ENCODE measurements at regions not wholly inside any gene's neighbourhood (a gene's known extent, or its start where the extent isn't known, plus 50 kb on each side); places are given as distances from the start of the nearest gene placed in this dataset.

DNA sequence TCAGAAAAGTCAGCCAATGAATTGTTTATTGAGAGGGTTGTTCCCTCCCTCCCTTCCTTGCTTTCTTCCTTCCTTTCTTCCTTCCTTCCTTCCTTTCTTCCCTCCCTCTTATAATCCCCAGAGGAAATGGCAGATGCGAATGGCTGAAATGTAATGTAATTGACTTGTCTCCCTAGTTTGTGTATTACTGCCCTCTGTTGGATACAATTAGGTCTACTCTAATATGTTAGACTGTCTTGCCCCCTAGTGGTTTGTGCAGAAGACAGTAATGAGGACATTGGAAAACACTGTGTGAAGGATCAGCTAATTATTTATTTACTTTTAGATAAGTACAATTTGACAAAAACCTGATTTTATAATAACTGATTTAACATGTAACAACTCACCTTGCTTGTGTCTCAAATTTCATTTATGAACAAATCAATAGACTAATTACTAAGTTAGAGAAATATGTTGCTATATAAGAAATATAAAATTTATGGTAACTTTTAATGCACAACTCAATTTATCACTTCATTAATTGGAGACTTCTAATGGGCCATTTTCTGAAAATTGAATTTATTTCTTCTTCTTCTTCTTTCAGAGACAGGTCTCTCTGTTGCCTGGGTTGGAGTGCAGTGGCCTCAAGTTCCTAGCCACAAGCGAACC lies 229.8 kb upstream of the LRIG3 start:
- no peak overlapping the region for H3K4me3 ChIP-seq
- H3K4me2 ChIP-seq, result no peak overlapping the region
- ChIA-PET POLR2A (ENCODE audit: unreplicated experiment) (no interaction called here), CTCF (no interaction called here)
- H3K27ac ChIP-seq, result no peak overlapping the region
- no peaks in the 10 kb centered on the region for H4K20me1 ChIP-seq (ENCODE audit: insufficient read depth)
- no peak overlapping the region; the same call in 1 of the 2 replicates for H2AFZ ChIP-seq
- no peaks in the 10 kb centered on the region for H3F3A ChIP-seq (ENCODE audit: insufficient read depth, low read depth)
- no TSS peak for BruUV-seq (replicated peaks)
- intact Hi-C loops (cut with micrococcal nuclease; ENCODE audit: unreplicated experiment), result loop anchor here (1.0 to 5.0 kb wide), 5 partner anchors 37 to 1167 kb away; no protein-coding TSS in a partner anchor
- no peaks in the 10 kb centered on the region for H3K4me1 ChIP-seq (replicated peaks; ENCODE audit: insufficient read depth)
- H3K36me3 ChIP-seq (ENCODE audit: low read depth), result no peaks in the 10 kb centered on the region
- peak; percentile 6 to 71 for DNase-seq
- no peaks in the 10 kb centered on the region for H3K79me2 ChIP-seq (ENCODE audit: low read depth)
- H3K27me3 ChIP-seq (ENCODE audit: insufficient read depth, low read depth), result no peaks in the 10 kb centered on the region
- H3K9me2 ChIP-seq (ENCODE audit: insufficient read depth), result no peaks in the 10 kb centered on the region
- TF ChIP-seq, protein P1, sequence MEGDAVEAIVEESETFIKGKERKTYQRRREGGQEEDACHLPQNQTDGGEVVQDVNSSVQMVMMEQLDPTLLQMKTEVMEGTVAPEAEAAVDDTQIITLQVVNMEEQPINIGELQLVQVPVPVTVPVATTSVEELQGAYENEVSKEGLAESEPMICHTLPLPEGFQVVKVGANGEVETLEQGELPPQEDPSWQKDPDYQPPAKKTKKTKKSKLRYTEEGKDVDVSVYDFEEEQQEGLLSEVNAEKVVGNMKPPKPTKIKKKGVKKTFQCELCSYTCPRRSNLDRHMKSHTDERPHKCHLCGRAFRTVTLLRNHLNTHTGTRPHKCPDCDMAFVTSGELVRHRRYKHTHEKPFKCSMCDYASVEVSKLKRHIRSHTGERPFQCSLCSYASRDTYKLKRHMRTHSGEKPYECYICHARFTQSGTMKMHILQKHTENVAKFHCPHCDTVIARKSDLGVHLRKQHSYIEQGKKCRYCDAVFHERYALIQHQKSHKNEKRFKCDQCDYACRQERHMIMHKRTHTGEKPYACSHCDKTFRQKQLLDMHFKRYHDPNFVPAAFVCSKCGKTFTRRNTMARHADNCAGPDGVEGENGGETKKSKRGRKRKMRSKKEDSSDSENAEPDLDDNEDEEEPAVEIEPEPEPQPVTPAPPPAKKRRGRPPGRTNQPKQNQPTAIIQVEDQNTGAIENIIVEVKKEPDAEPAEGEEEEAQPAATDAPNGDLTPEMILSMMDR (conservative IDR thresholded peaks at IDR 0.05), result peak; percentile 93
- TF ChIP-seq EZH2 (IDR thresholded peaks at IDR 0.05; ENCODE audit: low read depth), result no peak
- no peaks in the 10 kb centered on the region for H3K9me3 ChIP-seq (ENCODE audit: insufficient read depth, low read depth)

- Histone ChIP-seq H3K79me2 (ENCODE audit: low read depth) (no peaks in the 10 kb centered on the region), H3K27ac (no peak overlapping the region), H3K4me1 (replicated peaks; ENCODE audit: insufficient read depth) (no peaks in the 10 kb centered on the region), H3K27me3 (ENCODE audit: insufficient read depth, low read depth) (no peaks in the 10 kb centered on the region), H3K9me2 (ENCODE audit: insufficient read depth) (no peaks in the 10 kb centered on the region; the same call in 1 of the 2 replicates), H4K20me1 (ENCODE audit: insufficient read depth) (no peaks in the 10 kb centered on the region), H3K4me2 (no peak overlapping the region), H3K4me3 (no peak overlapping the region), H2AFZ (no peak overlapping the region), H3F3A (ENCODE audit: insufficient read depth, low read depth) (no peaks in the 10 kb centered on the region), H3K9me3 (ENCODE audit: insufficient read depth, low read depth) (no peaks in the 10 kb centered on the region), H3K36me3 (ENCODE audit: low read depth) (no peaks in the 10 kb centered on the region)
- POLR2A ChIA-PET (ENCODE audit: unreplicated experiment), result no interaction called here
- intact Hi-C loops (cut with micrococcal nuclease; ENCODE audit: unreplicated experiment), result no loop called here
- TF ChIP-seq, protein P1 (conservative IDR thresholded peaks at IDR 0.05), result no peak
- TF ChIP-seq EZH2 (IDR thresholded peaks at IDR 0.05; ENCODE audit: low read depth), result no peak
- CTCF ChIA-PET, result no interaction called here
- no peak for DNase-seq
- no TSS peak for BruUV-seq (replicated peaks)
Observed at GRCh38 chr12:59147791-59148190, 227.5 kb upstream of the LRIG3 start.

- H2AFZ ChIP-seq, result no peak overlapping the region
- H3K27me3 ChIP-seq (ENCODE audit: insufficient read depth, low read depth), result no peaks in the 10 kb centered on the region
- H3K9me3 ChIP-seq (ENCODE audit: insufficient read depth, low read depth), result no peaks in the 10 kb centered on the region
- no TSS peak for BruUV-seq (replicated peaks)
- no peaks in the 10 kb centered on the region for H3F3A ChIP-seq (ENCODE audit: insufficient read depth, low read depth)
- no peaks in the 10 kb centered on the region for H3K4me1 ChIP-seq (replicated peaks; ENCODE audit: insufficient read depth)
- TF ChIP-seq, protein P1 (conservative IDR thresholded peaks at IDR 0.05), result no peak
- TF ChIP-seq EZH2 (IDR thresholded peaks at IDR 0.05; ENCODE audit: low read depth), result no peak
- H3K27ac ChIP-seq, result no peak overlapping the region
- no peak overlapping the region for H3K4me3 ChIP-seq
- H4K20me1 ChIP-seq (ENCODE audit: insufficient read depth), result no peaks in the 10 kb centered on the region
- ChIA-PET CTCF (no interaction called here), POLR2A (ENCODE audit: unreplicated experiment) (no interaction called here)
- H3K4me2 ChIP-seq, result no peak overlapping the region
- no peaks in the 10 kb centered on the region for H3K79me2 ChIP-seq (ENCODE audit: low read depth)
- no peaks in the 10 kb centered on the region; the same call in 1 of the 2 replicates for H3K9me2 ChIP-seq (ENCODE audit: insufficient read depth)
- DNase-seq, result no peak
- H3K36me3 ChIP-seq (ENCODE audit: low read depth), result no peaks in the 10 kb centered on the region
- intact Hi-C loops (cut with micrococcal nuclease; ENCODE audit: unreplicated experiment), result no loop called here
Observed at GRCh38 chr12:59142183-59142790, 222.0 kb upstream of the LRIG3 start.
